GM10266 (cell line): ENCODE measurements at regions not wholly inside any gene's neighbourhood (a gene's known extent, or its start where the extent isn't known, plus 50 kb on each side); places are given as distances from the start of the nearest gene placed in this dataset.

Source experiments
- DNase-seq: peaks from one replicate; pipeline ENCODE4 v3.0.0; 2012; ENCODE audit errors: extremely low spot score
- TF ChIP-seq, protein P1 (sequence below): IDR thresholded peaks from 2 replicates; pipeline ENCODE4 v1.5.1; 2012; ENCODE audit warnings: mild to moderate bottlenecking, low read depth; ENCODE audit not compliant: control insufficient read depth, insufficient read depth; ENCODE audit errors: missing control alignments

DNA sequence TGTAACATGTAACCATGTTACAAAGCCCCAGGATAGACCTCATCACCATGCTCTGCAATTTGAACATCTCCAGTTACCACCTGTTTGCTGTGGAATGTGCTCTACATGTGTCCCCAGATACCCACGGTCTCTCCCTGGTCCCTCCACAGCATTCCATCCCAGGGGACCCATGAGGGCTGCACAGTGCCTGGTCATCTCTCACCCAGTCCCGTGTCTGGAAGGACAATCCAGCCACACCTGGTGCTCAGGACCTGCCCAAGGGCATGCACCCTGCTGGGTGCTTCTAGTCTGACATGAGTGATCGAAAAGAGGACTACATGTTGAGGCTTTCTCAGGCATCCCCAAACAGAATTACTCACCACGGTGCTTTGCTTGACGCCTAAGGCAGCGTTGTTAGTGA, 119.6 kb upstream of the ATP10A start:
- TF ChIP-seq, protein P1, sequence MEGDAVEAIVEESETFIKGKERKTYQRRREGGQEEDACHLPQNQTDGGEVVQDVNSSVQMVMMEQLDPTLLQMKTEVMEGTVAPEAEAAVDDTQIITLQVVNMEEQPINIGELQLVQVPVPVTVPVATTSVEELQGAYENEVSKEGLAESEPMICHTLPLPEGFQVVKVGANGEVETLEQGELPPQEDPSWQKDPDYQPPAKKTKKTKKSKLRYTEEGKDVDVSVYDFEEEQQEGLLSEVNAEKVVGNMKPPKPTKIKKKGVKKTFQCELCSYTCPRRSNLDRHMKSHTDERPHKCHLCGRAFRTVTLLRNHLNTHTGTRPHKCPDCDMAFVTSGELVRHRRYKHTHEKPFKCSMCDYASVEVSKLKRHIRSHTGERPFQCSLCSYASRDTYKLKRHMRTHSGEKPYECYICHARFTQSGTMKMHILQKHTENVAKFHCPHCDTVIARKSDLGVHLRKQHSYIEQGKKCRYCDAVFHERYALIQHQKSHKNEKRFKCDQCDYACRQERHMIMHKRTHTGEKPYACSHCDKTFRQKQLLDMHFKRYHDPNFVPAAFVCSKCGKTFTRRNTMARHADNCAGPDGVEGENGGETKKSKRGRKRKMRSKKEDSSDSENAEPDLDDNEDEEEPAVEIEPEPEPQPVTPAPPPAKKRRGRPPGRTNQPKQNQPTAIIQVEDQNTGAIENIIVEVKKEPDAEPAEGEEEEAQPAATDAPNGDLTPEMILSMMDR, result no peak
- no peak for DNase-seq

DNA sequence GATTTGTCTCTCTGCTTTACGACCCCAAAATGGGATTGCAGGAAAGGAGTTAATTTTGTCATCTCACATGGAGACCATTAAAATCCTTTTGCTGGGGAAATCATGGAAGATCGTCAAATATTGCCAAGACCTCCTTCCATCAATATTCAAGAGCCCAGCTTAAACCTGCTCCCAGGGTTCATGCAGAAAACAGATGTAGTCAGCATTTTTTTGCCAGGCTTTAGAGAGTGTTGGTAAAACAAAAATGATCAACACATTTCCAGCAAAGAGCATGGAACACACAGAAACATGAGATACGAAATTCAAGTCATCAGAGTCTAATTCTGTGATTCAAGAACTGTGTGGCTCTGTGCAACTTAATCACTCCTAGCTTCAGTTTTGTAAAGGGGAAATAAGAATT, 118.0 kb upstream of the ATP10A start:
- no peak for DNase-seq
- TF ChIP-seq, protein P1, result no peak

DNA sequence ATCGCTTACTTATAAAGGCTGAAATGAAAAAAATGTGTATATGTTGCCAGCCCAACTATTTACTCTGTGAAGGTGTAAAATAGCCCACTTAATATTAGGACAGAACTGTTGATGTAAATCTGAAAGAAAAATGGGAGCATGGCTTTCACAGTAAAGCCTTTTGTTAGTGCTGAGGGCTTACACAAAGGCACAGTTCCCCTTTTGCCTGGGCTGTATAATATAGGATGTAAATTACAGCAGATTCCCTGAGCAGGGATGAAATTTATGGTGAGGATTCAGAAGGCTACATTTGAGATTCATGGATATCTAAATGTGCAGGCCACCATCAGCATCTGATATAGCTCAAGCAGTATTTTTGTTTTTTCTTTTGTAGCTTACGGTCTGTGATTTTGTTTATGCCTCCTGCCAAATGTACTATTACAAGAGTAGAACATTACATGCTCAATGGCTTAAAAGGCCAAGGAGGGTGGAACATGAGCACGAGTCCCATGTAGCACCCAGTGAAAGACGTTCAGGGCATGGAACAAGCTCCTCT, 109.1 kb upstream of the ATP10A start:
- TF ChIP-seq, protein P1, result no peak

DNA sequence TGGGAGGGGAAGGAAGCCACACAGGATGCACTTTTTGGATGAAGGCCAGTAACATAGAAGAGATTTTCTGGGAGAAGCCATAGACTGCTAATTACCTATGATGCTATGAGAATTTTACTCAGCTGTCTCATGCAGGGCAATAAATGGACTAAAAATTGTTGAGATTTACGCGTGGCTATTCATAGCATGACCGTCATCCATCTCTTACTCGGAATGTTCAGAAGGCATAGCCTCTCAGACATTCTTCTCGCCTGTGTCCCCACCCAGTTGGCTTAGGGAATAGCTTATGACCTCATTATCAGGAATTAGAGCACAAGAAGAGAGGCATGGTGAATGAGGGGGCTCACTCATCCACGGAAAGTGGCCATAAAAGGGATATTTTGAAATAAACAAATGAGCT, 107.9 kb upstream of the ATP10A start:
- DNase-seq, result no peak
- TF ChIP-seq, protein P1, result no peak

More for the DNA sequence above, 109.1 kb upstream of the ATP10A start:
- no peak for DNase-seq

DNA sequence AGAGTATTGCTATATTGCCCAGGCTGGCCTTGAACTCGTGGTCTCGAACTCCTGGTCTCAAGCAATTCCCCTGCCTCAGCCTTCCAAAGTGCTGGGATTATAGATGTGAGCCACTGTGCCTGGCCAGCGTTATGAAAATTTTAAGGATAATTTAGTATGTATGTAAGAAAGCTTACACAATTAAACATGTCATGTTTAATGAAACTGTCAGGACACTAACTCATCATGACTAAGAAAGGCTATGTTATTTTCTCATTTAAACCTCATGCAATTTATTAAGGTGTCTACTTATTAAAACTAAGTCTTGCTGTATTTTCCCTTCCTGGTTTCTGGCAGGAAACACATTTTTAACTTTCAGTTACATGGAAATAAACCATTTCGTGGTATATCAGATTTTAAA, 106.8 kb upstream of the ATP10A start:
- no peak for DNase-seq
- TF ChIP-seq, protein P1, result no peak

DNA sequence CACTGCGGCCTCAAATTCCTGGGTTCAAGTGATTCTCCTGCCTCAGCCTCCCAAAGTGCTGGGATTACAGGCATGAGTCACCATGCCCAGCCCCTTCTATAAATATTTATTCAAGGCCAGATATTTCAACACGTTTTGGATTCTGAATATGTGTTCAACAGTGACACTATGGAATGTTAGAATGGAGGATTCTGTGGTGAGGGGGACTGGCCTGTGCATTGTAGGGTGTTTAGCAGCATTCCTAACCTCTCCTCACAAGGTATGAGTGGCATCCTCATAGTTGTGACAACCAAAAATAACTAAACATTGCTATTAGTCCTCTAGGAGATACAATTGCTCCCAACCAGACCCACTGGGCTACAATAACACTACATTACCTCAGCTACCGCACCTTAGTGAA, 104.0 kb upstream of the ATP10A start:
- TF ChIP-seq, protein P1, result no peak
- no peak for DNase-seq

DNA sequence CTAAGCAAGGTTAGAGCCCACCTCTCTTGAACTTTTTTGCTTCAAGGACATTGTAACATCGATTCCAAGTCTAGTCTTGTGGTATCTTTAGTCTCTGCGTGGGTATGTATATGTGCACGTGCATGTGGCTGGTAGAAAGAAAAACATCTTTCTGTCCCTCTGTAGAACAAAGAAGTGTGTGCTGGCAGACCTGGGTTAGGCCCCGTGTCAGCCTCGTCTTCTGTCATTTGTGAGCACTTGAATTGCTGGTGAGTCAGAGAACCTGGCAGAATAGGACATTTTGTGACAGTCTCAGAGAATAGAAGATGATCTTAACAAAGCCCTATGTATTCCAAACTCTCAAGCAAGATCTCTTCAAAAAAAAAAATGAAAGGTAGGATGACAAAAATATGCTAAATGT, 102.2 kb upstream of the ATP10A start:
- DNase-seq, result no peak
- TF ChIP-seq, protein P1, result no peak
